WTC11 (cell line): ENCODE measurements at regions not wholly inside any gene's neighbourhood (a gene's known extent, or its start where the extent isn't known, plus 50 kb on each side); places are given as distances from the start of the nearest gene placed in this dataset.

Source experiments
- ATF2 ChIP-seq: sonication (generic); formaldehyde crosslinking; IDR thresholded peaks from 2 replicates; pipeline ENCODE4 v1.8.1; 2022; ENCODE audit warnings: low read depth, missing genetic modification reagents, borderline replicate concordance
- ATF6 ChIP-seq: sonication (generic); formaldehyde crosslinking; IDR thresholded peaks from 2 replicates; pipeline ENCODE4 v1.8.1; 2023; ENCODE audit warnings: mild to moderate bottlenecking, missing genetic modification reagents
- ESRRA ChIP-seq: sonication (generic); formaldehyde crosslinking; IDR thresholded peaks from 2 replicates; pipeline ENCODE4 v1.8.1; 2022; ENCODE audit warnings: mild to moderate bottlenecking, missing genetic modification reagents, borderline replicate concordance
- NFYB ChIP-seq: sonication (generic); formaldehyde crosslinking; conservative IDR thresholded peaks from 2 replicates; pipeline ENCODE4 v1.8.0; 2022; ENCODE audit warnings: low read depth, missing genetic modification reagents
- TF ChIP-seq, protein P1 (sequence below): fragments of 200-600 bp; IDR thresholded peaks from 2 replicates; pipeline ENCODE4 v1.8.0; 2022; ENCODE audit warnings: antibody characterized with exemption
- TF ChIP-seq, protein P2 (sequence below): sonication (generic); formaldehyde crosslinking; IDR thresholded peaks from 2 replicates; pipeline ENCODE4 v1.8.0; 2022; ENCODE audit warnings: mild to moderate bottlenecking, missing genetic modification reagents

DNA sequence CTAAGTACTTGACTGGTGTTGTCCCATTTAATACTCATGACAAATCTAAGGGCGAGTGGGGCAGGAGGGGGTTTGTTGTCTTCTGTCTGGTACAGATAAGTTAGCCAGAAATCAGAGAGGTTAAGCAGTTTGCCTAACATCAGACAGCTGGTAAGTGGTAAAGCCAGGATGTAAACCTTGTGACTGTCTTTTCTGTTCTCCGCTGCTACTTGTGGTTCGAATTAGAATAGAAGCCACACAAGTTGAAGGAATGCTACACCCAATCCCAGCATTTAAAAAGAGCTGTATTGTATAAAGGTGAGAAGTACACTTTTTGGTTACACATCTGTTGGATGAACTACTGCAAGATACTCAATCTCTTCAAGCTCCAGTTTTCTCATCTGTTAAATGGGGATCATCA lies 474.7 kb upstream of the SUCLG2 start:
- TF ChIP-seq ESRRA (no peak), NFYB (no peak), ATF6 (CRISPR knock-in tag) (no peak), ATF2 (CRISPR knock-in tag) (no peak)
- TF ChIP-seq, protein P1, sequence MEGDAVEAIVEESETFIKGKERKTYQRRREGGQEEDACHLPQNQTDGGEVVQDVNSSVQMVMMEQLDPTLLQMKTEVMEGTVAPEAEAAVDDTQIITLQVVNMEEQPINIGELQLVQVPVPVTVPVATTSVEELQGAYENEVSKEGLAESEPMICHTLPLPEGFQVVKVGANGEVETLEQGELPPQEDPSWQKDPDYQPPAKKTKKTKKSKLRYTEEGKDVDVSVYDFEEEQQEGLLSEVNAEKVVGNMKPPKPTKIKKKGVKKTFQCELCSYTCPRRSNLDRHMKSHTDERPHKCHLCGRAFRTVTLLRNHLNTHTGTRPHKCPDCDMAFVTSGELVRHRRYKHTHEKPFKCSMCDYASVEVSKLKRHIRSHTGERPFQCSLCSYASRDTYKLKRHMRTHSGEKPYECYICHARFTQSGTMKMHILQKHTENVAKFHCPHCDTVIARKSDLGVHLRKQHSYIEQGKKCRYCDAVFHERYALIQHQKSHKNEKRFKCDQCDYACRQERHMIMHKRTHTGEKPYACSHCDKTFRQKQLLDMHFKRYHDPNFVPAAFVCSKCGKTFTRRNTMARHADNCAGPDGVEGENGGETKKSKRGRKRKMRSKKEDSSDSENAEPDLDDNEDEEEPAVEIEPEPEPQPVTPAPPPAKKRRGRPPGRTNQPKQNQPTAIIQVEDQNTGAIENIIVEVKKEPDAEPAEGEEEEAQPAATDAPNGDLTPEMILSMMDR: no peak
- TF ChIP-seq, protein P2, sequence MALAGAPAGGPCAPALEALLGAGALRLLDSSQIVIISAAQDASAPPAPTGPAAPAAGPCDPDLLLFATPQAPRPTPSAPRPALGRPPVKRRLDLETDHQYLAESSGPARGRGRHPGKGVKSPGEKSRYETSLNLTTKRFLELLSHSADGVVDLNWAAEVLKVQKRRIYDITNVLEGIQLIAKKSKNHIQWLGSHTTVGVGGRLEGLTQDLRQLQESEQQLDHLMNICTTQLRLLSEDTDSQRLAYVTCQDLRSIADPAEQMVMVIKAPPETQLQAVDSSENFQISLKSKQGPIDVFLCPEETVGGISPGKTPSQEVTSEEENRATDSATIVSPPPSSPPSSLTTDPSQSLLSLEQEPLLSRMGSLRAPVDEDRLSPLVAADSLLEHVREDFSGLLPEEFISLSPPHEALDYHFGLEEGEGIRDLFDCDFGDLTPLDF: no peak
